Left lung (tissue), 4 donors: ENCODE measurements at regions not wholly inside any gene's neighbourhood (a gene's known extent, or its start where the extent isn't known, plus 50 kb on each side); places are given as distances from the start of the nearest gene placed in this dataset.

Experiments
- ATAC-seq: fragments of 200-7000 bp; cut with Tn5 transposase; one replicate; pipeline ENCODE4 v1.9.1; 2020; ENCODE audit warnings: moderate library complexity
- DNase-seq, 4 donors: peaks; one replicate each; pipeline ENCODE4 v3.0.0-alpha.2; 2013 to 2020
- H3K27ac ChIP-seq, 2 donors: fragments of 200-600 bp; sonication (generic) in 1 of 2; one replicate each; pipeline versions ENCODE4 v1.5.0 to v1.8.0; 2020 to 2021
- H3K27me3 ChIP-seq, 2 donors: fragments of 200-600 bp; sonication (generic) in 1 of 2; one replicate each; pipeline versions ENCODE4 v1.5.0 to v1.8.0; 2020 to 2021
- H3K36me3 ChIP-seq, 2 donors: fragments of 200-600 bp; sonication (generic) in 1 of 2; one replicate each; pipeline versions ENCODE4 v1.5.0 to v1.8.0; 2020 to 2021
- H3K4me1 ChIP-seq, 2 donors: fragments of 200-600 bp; one replicate each; pipeline ENCODE4 v1.8.0; 2021
- H3K4me3 ChIP-seq, 2 donors: fragments of 200-600 bp; sonication (generic) in 1 of 2; one replicate each; pipeline versions ENCODE4 v1.5.0 to v1.8.0; 2020 to 2021; ENCODE audit warnings: mild to moderate bottlenecking in 1 of 2
- H3K9me3 ChIP-seq, 2 donors: fragments of 200-600 bp; sonication (generic) in 1 of 2; one replicate each; pipeline versions ENCODE4 v1.5.0 to v1.8.0; 2020 to 2021
- CTCF ChIP-seq, 2 donors: fragments of 200-600 bp; sonication (generic) in 1 of 2; IDR thresholded peaks; one replicate each; pipeline versions ENCODE4 v1.5.0 to v1.8.0; 2021; ENCODE audit warnings: antibody characterized with exemption in 2 of 2
- intact Hi-C, 2 donors: fragments of 100-400 bp; cut with DNase I; formaldehyde crosslinking; loops; one replicate each; pipeline versions ENCODE4 v1.11.2 to v1.14.2; 2022
- donor health status: DM: no; HTN: yes; CAD: no.
- donor health status: DM: no; HTN: no; CAD: no.

GRCh38 chr2:34738691-34739090, 1139.6 kb upstream of the FAM98A start:
- DNase-seq: no peak
- H3K27ac ChIP-seq: no peak overlapping the region
- no peaks in the 10 kb centered on the region for H3K4me1 ChIP-seq
- TF ChIP-seq CTCF (IDR thresholded peaks at IDR 0.05): no peak
- ATAC-seq: no peak
- H3K4me3 ChIP-seq: no peak overlapping the region
- H3K9me3 ChIP-seq: no peaks in the 10 kb centered on the region
- no peaks in the 10 kb centered on the region for H3K36me3 ChIP-seq
- H3K27me3 ChIP-seq: no peaks in the 10 kb centered on the region
- intact Hi-C loops: no loop called here

- no peak for ATAC-seq
- no peak for DNase-seq
- no peak for TF ChIP-seq CTCF (IDR thresholded peaks at IDR 0.05)
- no peaks in the 10 kb centered on the region for H3K27me3 ChIP-seq
- no peaks in the 10 kb centered on the region for H3K4me1 ChIP-seq
- no peak overlapping the region for H3K27ac ChIP-seq
- H3K36me3 ChIP-seq: no peaks in the 10 kb centered on the region
- no peaks in the 10 kb centered on the region for H3K9me3 ChIP-seq
- intact Hi-C loops: no loop called here
- H3K4me3 ChIP-seq: no peak overlapping the region
Measured at GRCh38 chr2:34737146-34737545, 1138.0 kb upstream of the FAM98A start.

- H3K27ac ChIP-seq: no peak overlapping the region
- H3K27me3 ChIP-seq: no peaks in the 10 kb centered on the region
- no peak overlapping the region for H3K4me3 ChIP-seq
- ATAC-seq: no peak
- no peak for TF ChIP-seq CTCF (IDR thresholded peaks at IDR 0.05)
- no peaks in the 10 kb centered on the region for H3K36me3 ChIP-seq
- intact Hi-C loops: no loop called here
- no peaks in the 10 kb centered on the region for H3K9me3 ChIP-seq
- no peaks in the 10 kb centered on the region for H3K4me1 ChIP-seq
- DNase-seq: no peak
Measured at GRCh38 chr2:34736482-34736881, 1137.4 kb upstream of the FAM98A start.

- Histone ChIP-seq H3K27ac (no peak overlapping the region), H3K27me3 (no peaks in the 10 kb centered on the region), H3K9me3 (no peaks in the 10 kb centered on the region), H3K4me1 (no peaks in the 10 kb centered on the region), H3K36me3 (no peaks in the 10 kb centered on the region), H3K4me3 (no peak overlapping the region)
- intact Hi-C loops: no loop called here
- no peak for TF ChIP-seq CTCF (IDR thresholded peaks at IDR 0.05)
- no peak for DNase-seq
- no peak for ATAC-seq
Measured at GRCh38 chr2:34734662-34735061, 1135.6 kb upstream of the FAM98A start.

- Histone ChIP-seq H3K4me3 (no peak overlapping the region), H3K27ac (no peak overlapping the region), H3K4me1 (no peaks in the 10 kb centered on the region), H3K36me3 (no peaks in the 10 kb centered on the region), H3K9me3 (no peaks in the 10 kb centered on the region), H3K27me3 (no peaks in the 10 kb centered on the region)
- no peak for DNase-seq
- ATAC-seq: no peak
- intact Hi-C loops: no loop called here
- TF ChIP-seq CTCF (IDR thresholded peaks at IDR 0.05): no peak
Measured at GRCh38 chr2:34734042-34734441, 1134.9 kb upstream of the FAM98A start.
